NT2/D1 (cell line): ENCODE measurements at regions not wholly inside any gene's neighbourhood (a gene's known extent, or its start where the extent isn't known, plus 50 kb on each side); places are given as distances from the start of the nearest gene placed in this dataset.

ENCODE experiments used
- SUZ12 ChIP-seq: IDR thresholded peaks from 2 replicates; pipeline ENCODE4 v1.6.1; 2011; ENCODE audit not compliant: insufficient read length, insufficient read depth; ENCODE audit errors: extremely low read depth
- YY1 ChIP-seq: IDR thresholded peaks from 2 replicates; pipeline ENCODE4 v1.6.1; 2011; ENCODE audit not compliant: insufficient read length, insufficient read depth
- ZNF274 ChIP-seq: IDR thresholded peaks from 2 replicates; pipeline ENCODE4 v1.6.1; 2011; ENCODE audit warnings: mild to moderate bottlenecking, low read depth, low read length

DNA sequence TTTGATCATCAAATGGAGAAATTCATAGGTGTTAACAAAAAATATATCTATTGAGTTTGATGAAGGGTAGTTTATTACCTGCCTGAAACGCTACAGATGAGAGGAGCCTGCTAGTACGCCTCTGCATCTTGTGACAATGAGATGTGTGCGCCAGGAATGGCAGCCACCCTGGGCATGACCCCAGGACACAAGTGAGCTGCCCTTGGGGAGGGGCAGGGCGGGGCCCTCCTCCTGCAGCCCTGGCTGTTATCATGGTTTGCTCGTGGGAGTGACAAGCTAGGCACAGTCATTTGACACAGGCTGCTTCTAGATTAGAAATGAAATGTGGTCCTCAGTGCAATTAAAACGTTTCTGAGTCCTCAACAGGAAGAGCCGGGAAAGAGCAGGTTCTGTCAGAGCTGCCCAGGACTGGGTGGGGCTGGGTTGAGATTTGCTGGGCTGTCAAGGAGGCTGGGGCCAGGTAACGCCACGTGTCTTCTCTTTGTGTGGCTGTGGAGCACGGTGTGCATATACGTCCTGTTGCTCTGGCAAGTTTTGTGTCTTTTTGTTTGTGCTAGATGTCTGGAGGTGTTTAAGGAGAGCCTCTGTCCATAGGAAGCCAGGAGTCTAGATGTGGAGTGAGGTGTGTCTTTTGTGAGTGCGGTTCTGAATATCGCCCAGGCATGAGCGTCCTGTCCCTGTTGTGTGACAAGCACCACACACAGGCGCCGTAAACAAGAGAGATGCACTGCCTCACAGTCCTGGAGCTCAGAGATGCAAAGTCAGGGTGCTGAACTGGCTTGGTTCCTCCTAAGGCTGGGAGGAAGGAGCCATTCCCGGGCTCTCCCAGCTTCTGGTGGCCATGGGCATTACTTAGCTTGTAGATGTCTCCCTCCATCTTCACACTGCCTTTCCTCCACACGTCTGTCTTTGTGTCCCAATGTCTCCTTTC lies 129.0 kb upstream of the IRX4 start:
- TF ChIP-seq YY1 (no peak), SUZ12 (no peak), ZNF274 (no peak)
